Gastrocnemius medialis (tissue), 4 donors: ENCODE measurements at regions not wholly inside any gene's neighbourhood (a gene's known extent, or its start where the extent isn't known, plus 50 kb on each side); places are given as distances from the start of the nearest gene placed in this dataset.

Experiments
- POLR2A ChIP-seq, 2 donors: fragments of 450-650 bp; IDR thresholded peaks; one replicate each; pipeline ENCODE4 v1.6.1; 2017; ENCODE audit warnings: antibody characterized with exemption in 2 of 2, mild to moderate bottlenecking in 2 of 2, moderate library complexity in 2 of 2
- TF ChIP-seq, protein P1 (sequence below), 5 experiments: fragments of 450-650 bp in 3 of 5; fragments of 200-600 bp in 2 of 5; sonication (generic) in 2 of 5; IDR thresholded peaks in 4 of 5; conservative IDR thresholded peaks in 1 of 5; 1 replicate in 4 of 5; 2 replicates in 1 of 5; pipeline ENCODE4 v1.5.1; 2016 to 2019; ENCODE audit warnings: antibody characterized with exemption in 5 of 5, mild to moderate bottlenecking in 3 of 5, moderate library complexity in 3 of 5

GRCh38 chr14:98312006-98312405 lies 960.0 kb downstream of the BCL11B start:
- TF ChIP-seq POLR2A (IDR thresholded peaks at IDR 0.05), result no peak
- TF ChIP-seq, protein P1, sequence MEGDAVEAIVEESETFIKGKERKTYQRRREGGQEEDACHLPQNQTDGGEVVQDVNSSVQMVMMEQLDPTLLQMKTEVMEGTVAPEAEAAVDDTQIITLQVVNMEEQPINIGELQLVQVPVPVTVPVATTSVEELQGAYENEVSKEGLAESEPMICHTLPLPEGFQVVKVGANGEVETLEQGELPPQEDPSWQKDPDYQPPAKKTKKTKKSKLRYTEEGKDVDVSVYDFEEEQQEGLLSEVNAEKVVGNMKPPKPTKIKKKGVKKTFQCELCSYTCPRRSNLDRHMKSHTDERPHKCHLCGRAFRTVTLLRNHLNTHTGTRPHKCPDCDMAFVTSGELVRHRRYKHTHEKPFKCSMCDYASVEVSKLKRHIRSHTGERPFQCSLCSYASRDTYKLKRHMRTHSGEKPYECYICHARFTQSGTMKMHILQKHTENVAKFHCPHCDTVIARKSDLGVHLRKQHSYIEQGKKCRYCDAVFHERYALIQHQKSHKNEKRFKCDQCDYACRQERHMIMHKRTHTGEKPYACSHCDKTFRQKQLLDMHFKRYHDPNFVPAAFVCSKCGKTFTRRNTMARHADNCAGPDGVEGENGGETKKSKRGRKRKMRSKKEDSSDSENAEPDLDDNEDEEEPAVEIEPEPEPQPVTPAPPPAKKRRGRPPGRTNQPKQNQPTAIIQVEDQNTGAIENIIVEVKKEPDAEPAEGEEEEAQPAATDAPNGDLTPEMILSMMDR (IDR thresholded peaks at IDR 0.05 in 4 of 5, conservative IDR thresholded peaks at IDR 0.05 in 1 of 5), result no peak
